HCT116 (cell line): ENCODE measurements at regions not wholly inside any gene's neighbourhood (a gene's known extent, or its start where the extent isn't known, plus 50 kb on each side); places are given as distances from the start of the nearest gene placed in this dataset.

Experiments used
- ATAC-seq: fragments of 200-7000 bp; cut with Tn5 transposase; 2 replicates; pipeline ENCODE4 v1.9.1; 2020; ENCODE audit warnings: mild to moderate bottlenecking, moderate library complexity
- BruUV-seq: library from RNA; stranded (reverse); fragments of 400-500 nt; replicated peaks from 2 replicates; lab custom pipeline; 2021; lab: Mats Ljungman, UMichigan
- CTCF ChIA-PET: fragments of 300-600 bp; sonication (Branson Sonifier 250); formaldehyde crosslinking; loops from one replicate; lab custom pipeline; 2021; ENCODE audit warnings: antibody characterized with exemption; lab: Charles Lee
- POLR2A ChIA-PET: fragments of 300-600, 350-600 bp; sonication (Branson Sonifier 250); formaldehyde crosslinking; loops from one replicate; lab custom pipeline; 2021; ENCODE audit warnings: antibody characterized with exemption; lab: Charles Lee
- RAD21 ChIA-PET, 2 experiments: fragments of 300-600 bp; sonication (Branson Sonifier 250); formaldehyde crosslinking; loops; one replicate each; lab custom pipeline; 2023; ENCODE audit warnings: low total read pairs in 2 of 2; ENCODE audit not compliant: uncharacterized antibody in 2 of 2, unreplicated experiment in 2 of 2, low non-redundant PET in 1 of 2; lab: Charles Lee
- DNase-seq: peaks from one replicate; pipeline ENCODE4 v3.0.0-alpha.2; 2010; ENCODE audit warnings: low read depth, low spot score
- H2AFZ ChIP-seq: fragments of 200-600 bp; shearing (Covaris generic), sonication (generic); 2 replicates; pipeline ENCODE4 v1.6.1; 2017; ENCODE audit warnings: low read depth, mixed run types, mixed read lengths, antibody characterized with exemption, low read length; ENCODE audit not compliant: poor library complexity, severe bottlenecking
- H3K27ac ChIP-seq: 2 replicates; pipeline ENCODE4 v1.5.1; 2012; ENCODE audit warnings: low read depth, low read length
- H3K27me3 ChIP-seq: fragments of 200-600 bp; sonication (generic); 2 replicates; pipeline ENCODE4 v1.6.1; 2016; ENCODE audit warnings: mixed run types, low read length, mixed read lengths; ENCODE audit not compliant: insufficient read depth
- H3K36me3 ChIP-seq, 2 experiments: fragments of 200-500 bp in 1 of 2; fragments of 200-600 bp in 1 of 2; sonication (Bioruptor generic) in 1 of 2; sonication (generic) in 1 of 2; 2 replicates each; pipeline versions ENCODE4 v1.5.1 to v1.6.1; 2014 to 2016; ENCODE audit warnings: low read length in 2 of 2, inconsistent platforms in 1 of 2, mixed read lengths in 1 of 2, mixed run types in 1 of 2; ENCODE audit not compliant: insufficient read depth in 2 of 2, control insufficient read depth in 1 of 2
- H3K4me1 ChIP-seq, 2 experiments: fragments of 200-600 bp in 1 of 2; sonication (generic) in 1 of 2; 2 replicates each; pipeline versions ENCODE4 v1.5.1 to v1.6.1; 2012 to 2017; ENCODE audit warnings: low read length in 2 of 2, inconsistent platforms in 1 of 2, mild to moderate bottlenecking in 1 of 2, mixed read lengths in 1 of 2, mixed run types in 1 of 2, moderate library complexity in 1 of 2; ENCODE audit not compliant: insufficient read depth in 2 of 2, control insufficient read depth in 1 of 2
- H3K4me2 ChIP-seq: fragments of 200-600 bp; sonication (generic); 2 replicates; pipeline ENCODE4 v1.6.1; 2017; ENCODE audit warnings: mixed run types, low read length, mixed read lengths
- H3K4me3 ChIP-seq, 2 experiments: fragments of 200-600 bp in 1 of 2; sonication (generic) in 1 of 2; replicated peaks in 1 of 2; 2 replicates each; pipeline ENCODE4 v1.5.1; 2011 to 2016; ENCODE audit warnings: low read length in 2 of 2, control low read depth in 1 of 2, low read depth in 1 of 2, mild to moderate bottlenecking in 1 of 2, mixed read lengths in 1 of 2, mixed run types in 1 of 2
- H3K79me2 ChIP-seq: fragments of 200-600 bp; sonication (generic); 2 replicates; pipeline ENCODE4 v1.6.1; 2017; ENCODE audit warnings: mild to moderate bottlenecking, mixed run types, low read length, moderate library complexity, mixed read lengths; ENCODE audit not compliant: insufficient read depth
- H3K9ac ChIP-seq: fragments of 200-600 bp; sonication (generic); 2 replicates; pipeline ENCODE4 v1.6.1; 2016; ENCODE audit warnings: low read length, mixed read lengths
- H3K9me2 ChIP-seq: fragments of 200-600 bp; sonication (generic), shearing (Covaris generic); 2 replicates; pipeline ENCODE4 v1.6.1; 2017; ENCODE audit warnings: mixed run types, mild to moderate bottlenecking, moderate library complexity; ENCODE audit not compliant: insufficient read depth
- H3K9me3 ChIP-seq, 2 experiments: fragments of 200-500 bp in 1 of 2; fragments of 200-600 bp in 1 of 2; sonication (Bioruptor generic) in 1 of 2; sonication (generic) in 1 of 2; 2 replicates each; pipeline ENCODE4 v1.6.1; 2014 to 2017; ENCODE audit warnings: low read length in 2 of 2, mixed read lengths in 2 of 2, inconsistent platforms in 1 of 2, low read depth in 1 of 2, mild to moderate bottlenecking in 1 of 2, mixed run types in 1 of 2, moderate library complexity in 1 of 2; ENCODE audit not compliant: control insufficient read depth in 1 of 2, insufficient read depth in 1 of 2
- H4K20me1 ChIP-seq: fragments of 200-600 bp; sonication (generic), shearing (Covaris generic); 2 replicates; pipeline ENCODE4 v1.6.1; 2017; ENCODE audit warnings: mixed run types, mild to moderate bottlenecking, moderate library complexity; ENCODE audit not compliant: insufficient read depth
- CBX3 ChIP-seq: IDR thresholded peaks from 2 replicates; pipeline ENCODE4 v1.6.1; 2012; ENCODE audit warnings: low read depth
- CEBPB ChIP-seq: IDR thresholded peaks from 2 replicates; pipeline ENCODE4 v1.6.1; 2012; ENCODE audit warnings: low read depth
- EGR1 ChIP-seq: IDR thresholded peaks from 2 replicates; pipeline ENCODE4 v1.6.1; 2012; ENCODE audit warnings: low read depth
- ELF1 ChIP-seq: IDR thresholded peaks from 2 replicates; pipeline ENCODE4 v1.6.1; 2012; ENCODE audit warnings: low read depth, borderline replicate concordance
- EZH2phosphoT487 ChIP-seq: fragments of 200-600 bp; IDR thresholded peaks from 2 replicates; pipeline ENCODE4 v1.6.1; 2018; ENCODE audit warnings: antibody characterized with exemption, borderline replicate concordance
- FOSL1 ChIP-seq: IDR thresholded peaks from 2 replicates; pipeline ENCODE4 v1.6.1; 2012; ENCODE audit warnings: low read depth
- JUND ChIP-seq: IDR thresholded peaks from 2 replicates; pipeline ENCODE4 v1.6.1; 2012
- RAD21 ChIP-seq: IDR thresholded peaks from 2 replicates; pipeline ENCODE4 v1.6.1; 2012; ENCODE audit warnings: low read depth, mild to moderate bottlenecking
- SIN3A ChIP-seq: IDR thresholded peaks from 2 replicates; pipeline ENCODE4 v1.6.1; 2012; ENCODE audit warnings: low read depth
- SP1 ChIP-seq: IDR thresholded peaks from 2 replicates; pipeline ENCODE4 v1.6.1; 2012; ENCODE audit warnings: low read depth
- SRF ChIP-seq: IDR thresholded peaks from 2 replicates; pipeline ENCODE4 v1.6.1; 2012; ENCODE audit warnings: low read depth
- TCF7L2 ChIP-seq: IDR thresholded peaks from 2 replicates; pipeline ENCODE4 v1.7.0; 2011; ENCODE audit warnings: borderline replicate concordance, inconsistent platforms; ENCODE audit not compliant: insufficient read depth, insufficient read length; ENCODE audit errors: extremely low read depth
- YY1 ChIP-seq: IDR thresholded peaks from 2 replicates; pipeline ENCODE4 v1.6.1; 2011; ENCODE audit warnings: low read length, low read depth, moderate library complexity, mild to moderate bottlenecking; ENCODE audit not compliant: insufficient replicate concordance; ENCODE audit errors: extremely low read depth
- ZFX ChIP-seq: fragments of 450-650 bp; IDR thresholded peaks from 2 replicates; pipeline ENCODE4 v1.6.1; 2017
- intact Hi-C: fragments of 100-400 bp; cut with micrococcal nuclease; formaldehyde crosslinking; loops from 2 replicates; pipeline ENCODE4 v1.10.0; 2022
- TF ChIP-seq, protein P1 (sequence below), 3 experiments: fragments of 200-600 bp in 1 of 3; sonication (generic) in 1 of 3; IDR thresholded peaks in 2 of 3; conservative IDR thresholded peaks in 1 of 3; 2 replicates each; pipeline ENCODE4 v1.5.1; 2012 to 2017; ENCODE audit warnings: low read depth in 2 of 3, low read length in 2 of 3, antibody characterized with exemption in 1 of 3, borderline replicate concordance in 1 of 3, control low read depth in 1 of 3, mild to moderate bottlenecking in 1 of 3, mixed read lengths in 1 of 3, mixed run types in 1 of 3, moderate library complexity in 1 of 3; ENCODE audit not compliant: insufficient read depth in 1 of 3
- TF ChIP-seq, protein P2 (sequence below): IDR thresholded peaks from 2 replicates; pipeline ENCODE4 v1.6.1; 2012; ENCODE audit warnings: low read depth
- TF ChIP-seq, protein P3 (sequence below): IDR thresholded peaks from 2 replicates; pipeline ENCODE4 v1.6.1; 2012
- TF ChIP-seq, protein P4 (sequence below): IDR thresholded peaks from 2 replicates; pipeline ENCODE4 v1.6.1; 2011; ENCODE audit warnings: mild to moderate bottlenecking, low read length, moderate library complexity; ENCODE audit not compliant: insufficient replicate concordance; ENCODE audit errors: extremely low read depth

DNA sequence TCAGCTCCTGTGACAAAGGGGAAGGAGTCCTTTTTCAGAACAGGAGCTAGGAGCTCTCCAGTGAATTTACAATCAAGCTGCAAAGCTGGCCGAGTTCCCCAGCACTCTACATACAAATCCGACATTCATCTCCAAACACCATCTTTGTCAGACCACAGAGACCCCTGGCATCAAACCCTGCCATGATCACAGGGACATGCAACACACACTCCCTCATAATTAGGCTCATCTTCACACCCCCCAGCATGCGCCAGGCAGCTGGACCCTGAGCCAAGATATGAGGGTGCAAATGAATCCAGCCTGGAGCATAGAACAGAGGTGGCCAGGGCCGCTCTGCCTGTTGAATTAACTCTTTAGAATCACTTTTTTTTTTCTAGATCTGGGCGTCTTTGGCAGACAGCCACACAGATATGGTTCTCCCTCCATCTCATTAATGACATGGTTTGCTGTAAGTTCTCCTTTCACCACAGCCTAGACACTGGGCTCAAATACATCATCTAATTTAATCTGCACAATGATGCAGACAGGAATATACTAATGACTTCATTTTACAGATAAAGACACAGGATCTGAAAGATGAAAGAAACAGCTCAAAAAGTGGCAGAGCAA is 366.3 kb downstream of the NPIPA8 start:
- Histone ChIP-seq H3K9me2 (no peaks in the 10 kb centered on the region), H3K4me3 (no peak overlapping the region), H3K27me3 (peaks cover 34% of the 10 kb centered on the region; the same call in 1 of the 2 replicates), H3K36me3 (no peaks in the 10 kb centered on the region), H2AFZ (no peak overlapping the region), H4K20me1 (no peaks in the 10 kb centered on the region), H3K9ac (no peak overlapping the region), H3K4me2 (no peak overlapping the region), H3K79me2 (no peaks in the 10 kb centered on the region), H3K4me1 (no peaks in the 10 kb centered on the region), H3K9me3 (no peaks in the 10 kb centered on the region), H3K27ac (no peak overlapping the region)
- RAD21 ChIA-PET, result no interaction called here
- intact Hi-C loops, result loop anchor here (10.0 kb wide), 1 partner anchor 65 kb away; no protein-coding TSS in a partner anchor
- TF ChIP-seq SIN3A, result no peak
- no peak for TF ChIP-seq EGR1
- TF ChIP-seq, protein P1, sequence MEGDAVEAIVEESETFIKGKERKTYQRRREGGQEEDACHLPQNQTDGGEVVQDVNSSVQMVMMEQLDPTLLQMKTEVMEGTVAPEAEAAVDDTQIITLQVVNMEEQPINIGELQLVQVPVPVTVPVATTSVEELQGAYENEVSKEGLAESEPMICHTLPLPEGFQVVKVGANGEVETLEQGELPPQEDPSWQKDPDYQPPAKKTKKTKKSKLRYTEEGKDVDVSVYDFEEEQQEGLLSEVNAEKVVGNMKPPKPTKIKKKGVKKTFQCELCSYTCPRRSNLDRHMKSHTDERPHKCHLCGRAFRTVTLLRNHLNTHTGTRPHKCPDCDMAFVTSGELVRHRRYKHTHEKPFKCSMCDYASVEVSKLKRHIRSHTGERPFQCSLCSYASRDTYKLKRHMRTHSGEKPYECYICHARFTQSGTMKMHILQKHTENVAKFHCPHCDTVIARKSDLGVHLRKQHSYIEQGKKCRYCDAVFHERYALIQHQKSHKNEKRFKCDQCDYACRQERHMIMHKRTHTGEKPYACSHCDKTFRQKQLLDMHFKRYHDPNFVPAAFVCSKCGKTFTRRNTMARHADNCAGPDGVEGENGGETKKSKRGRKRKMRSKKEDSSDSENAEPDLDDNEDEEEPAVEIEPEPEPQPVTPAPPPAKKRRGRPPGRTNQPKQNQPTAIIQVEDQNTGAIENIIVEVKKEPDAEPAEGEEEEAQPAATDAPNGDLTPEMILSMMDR (IDR thresholded peaks at IDR 0.05 in 2 of 3, conservative IDR thresholded peaks at IDR 0.05 in 1 of 3; ENCODE audit: borderline replicate concordance in 1 of 3, insufficient read depth in 1 of 3, low read depth in 2 of 3, low read length in 2 of 3), result no peak
- TF ChIP-seq SRF, result no peak
- no peak for TF ChIP-seq ELF1
- TF ChIP-seq CBX3, result no peak
- TF ChIP-seq EZH2phosphoT487, result no peak
- TF ChIP-seq SP1, result no peak
- no peak for TF ChIP-seq FOSL1
- TF ChIP-seq, protein P2, sequence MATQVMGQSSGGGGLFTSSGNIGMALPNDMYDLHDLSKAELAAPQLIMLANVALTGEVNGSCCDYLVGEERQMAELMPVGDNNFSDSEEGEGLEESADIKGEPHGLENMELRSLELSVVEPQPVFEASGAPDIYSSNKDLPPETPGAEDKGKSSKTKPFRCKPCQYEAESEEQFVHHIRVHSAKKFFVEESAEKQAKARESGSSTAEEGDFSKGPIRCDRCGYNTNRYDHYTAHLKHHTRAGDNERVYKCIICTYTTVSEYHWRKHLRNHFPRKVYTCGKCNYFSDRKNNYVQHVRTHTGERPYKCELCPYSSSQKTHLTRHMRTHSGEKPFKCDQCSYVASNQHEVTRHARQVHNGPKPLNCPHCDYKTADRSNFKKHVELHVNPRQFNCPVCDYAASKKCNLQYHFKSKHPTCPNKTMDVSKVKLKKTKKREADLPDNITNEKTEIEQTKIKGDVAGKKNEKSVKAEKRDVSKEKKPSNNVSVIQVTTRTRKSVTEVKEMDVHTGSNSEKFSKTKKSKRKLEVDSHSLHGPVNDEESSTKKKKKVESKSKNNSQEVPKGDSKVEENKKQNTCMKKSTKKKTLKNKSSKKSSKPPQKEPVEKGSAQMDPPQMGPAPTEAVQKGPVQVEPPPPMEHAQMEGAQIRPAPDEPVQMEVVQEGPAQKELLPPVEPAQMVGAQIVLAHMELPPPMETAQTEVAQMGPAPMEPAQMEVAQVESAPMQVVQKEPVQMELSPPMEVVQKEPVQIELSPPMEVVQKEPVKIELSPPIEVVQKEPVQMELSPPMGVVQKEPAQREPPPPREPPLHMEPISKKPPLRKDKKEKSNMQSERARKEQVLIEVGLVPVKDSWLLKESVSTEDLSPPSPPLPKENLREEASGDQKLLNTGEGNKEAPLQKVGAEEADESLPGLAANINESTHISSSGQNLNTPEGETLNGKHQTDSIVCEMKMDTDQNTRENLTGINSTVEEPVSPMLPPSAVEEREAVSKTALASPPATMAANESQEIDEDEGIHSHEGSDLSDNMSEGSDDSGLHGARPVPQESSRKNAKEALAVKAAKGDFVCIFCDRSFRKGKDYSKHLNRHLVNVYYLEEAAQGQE, result no peak
- TF ChIP-seq, protein P3, sequence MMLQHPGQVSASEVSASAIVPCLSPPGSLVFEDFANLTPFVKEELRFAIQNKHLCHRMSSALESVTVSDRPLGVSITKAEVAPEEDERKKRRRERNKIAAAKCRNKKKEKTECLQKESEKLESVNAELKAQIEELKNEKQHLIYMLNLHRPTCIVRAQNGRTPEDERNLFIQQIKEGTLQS, result no peak
- no peak for TF ChIP-seq TCF7L2
- TF ChIP-seq YY1, result no peak
- TF ChIP-seq, protein P4, sequence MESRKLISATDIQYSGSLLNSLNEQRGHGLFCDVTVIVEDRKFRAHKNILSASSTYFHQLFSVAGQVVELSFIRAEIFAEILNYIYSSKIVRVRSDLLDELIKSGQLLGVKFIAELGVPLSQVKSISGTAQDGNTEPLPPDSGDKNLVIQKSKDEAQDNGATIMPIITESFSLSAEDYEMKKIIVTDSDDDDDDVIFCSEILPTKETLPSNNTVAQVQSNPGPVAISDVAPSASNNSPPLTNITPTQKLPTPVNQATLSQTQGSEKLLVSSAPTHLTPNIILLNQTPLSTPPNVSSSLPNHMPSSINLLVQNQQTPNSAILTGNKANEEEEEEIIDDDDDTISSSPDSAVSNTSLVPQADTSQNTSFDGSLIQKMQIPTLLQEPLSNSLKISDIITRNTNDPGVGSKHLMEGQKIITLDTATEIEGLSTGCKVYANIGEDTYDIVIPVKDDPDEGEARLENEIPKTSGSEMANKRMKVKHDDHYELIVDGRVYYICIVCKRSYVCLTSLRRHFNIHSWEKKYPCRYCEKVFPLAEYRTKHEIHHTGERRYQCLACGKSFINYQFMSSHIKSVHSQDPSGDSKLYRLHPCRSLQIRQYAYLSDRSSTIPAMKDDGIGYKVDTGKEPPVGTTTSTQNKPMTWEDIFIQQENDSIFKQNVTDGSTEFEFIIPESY, result no peak
- TF ChIP-seq CEBPB, result no peak
- TF ChIP-seq RAD21, result no peak
- TF ChIP-seq ZFX, result no peak
- no peak for TF ChIP-seq JUND
- no TSS peak for BruUV-seq
- ATAC-seq (no peak), DNase-seq (no peak)
- CTCF ChIA-PET, result no interaction called here
- POLR2A ChIA-PET, result no interaction called here
